Retinal pigment epithelial cell (primary cell): ENCODE measurements at regions not wholly inside any gene's neighbourhood (a gene's known extent, or its start where the extent isn't known, plus 50 kb on each side); places are given as distances from the start of the nearest gene placed in this dataset.

Source experiments
- DNase-seq: peaks from one replicate; pipeline ENCODE4 v3.0.0-alpha.2; 2010; ENCODE audit warnings: low read depth
- H3K4me3 ChIP-seq: 2 replicates; pipeline ENCODE4 v1.5.1; 2011; ENCODE audit warnings: mild to moderate bottlenecking, low read length, control low read depth, moderate library complexity
- CTCF ChIP-seq: conservative IDR thresholded peaks from 2 replicates; pipeline ENCODE4 v1.5.1; 2011; ENCODE audit warnings: low read depth, low read length, control low read depth, inconsistent platforms

- no peak for TF ChIP-seq CTCF
- no peak overlapping the region for H3K4me3 ChIP-seq
- no peak for DNase-seq
Measured at GRCh38 chr1:14318830-14319229, 279.7 kb upstream of the KAZN start.

GRCh38 chr1:14320518-14320917, 278.0 kb upstream of the KAZN start:
- no peak overlapping the region for H3K4me3 ChIP-seq
- DNase-seq, result no peak
- no peak for TF ChIP-seq CTCF

- TF ChIP-seq CTCF, result no peak
- no peak overlapping the region for H3K4me3 ChIP-seq
- no peak for DNase-seq
Measured at GRCh38 chr1:14320986-14321385, 277.5 kb upstream of the KAZN start.

GRCh38 chr1:14321422-14321821, 277.1 kb upstream of the KAZN start:
- no peak overlapping the region for H3K4me3 ChIP-seq
- no peak for DNase-seq
- no peak for TF ChIP-seq CTCF

GRCh38 chr1:14323568-14324247, 274.8 kb upstream of the KAZN start:
- TF ChIP-seq CTCF, result no peak
- DNase-seq, result no peak
- no peak overlapping the region for H3K4me3 ChIP-seq

GRCh38 chr1:14324248-14324630, 274.2 kb upstream of the KAZN start:
- no peak overlapping the region for H3K4me3 ChIP-seq
- TF ChIP-seq CTCF, result no peak
- no peak for DNase-seq

- TF ChIP-seq CTCF, result no peak
- DNase-seq, result no peak
- H3K4me3 ChIP-seq, result no peak overlapping the region
Measured at GRCh38 chr1:14326857-14327256, 271.6 kb upstream of the KAZN start.
